BLaER1 treated with 17β-estradiol and CSF1 and Interleukin-3, amounts not matched to agents 10 nM and 100 nM (cell line): ENCODE measurements at regions not wholly inside any gene's neighbourhood (a gene's known extent, or its start where the extent isn't known, plus 50 kb on each side); places are given as distances from the start of the nearest gene placed in this dataset.
A peak's percentile ranks its signal among the peaks of the same experiment; 100 is the strongest.

Experiments
- H3K27ac ChIP-seq, 11 experiments: shearing (Covaris generic); formaldehyde crosslinking; 2 replicates each; pipeline ENCODE4 v1.8.1; 2022
- H3K27me3 ChIP-seq, 11 experiments: shearing (Covaris generic); formaldehyde crosslinking; 2 replicates each; pipeline ENCODE4 v1.8.1; 2022
- H3K36me3 ChIP-seq, 11 experiments: shearing (Covaris generic); formaldehyde crosslinking; 2 replicates each; pipeline ENCODE4 v1.8.1; 2022
- H3K4me1 ChIP-seq, 10 experiments: shearing (Covaris generic); formaldehyde crosslinking; 2 replicates each; pipeline ENCODE4 v1.8.1; 2022
- H3K4me2 ChIP-seq, 11 experiments: shearing (Covaris generic); formaldehyde crosslinking; 2 replicates each; pipeline ENCODE4 v1.8.1; 2022
- H3K4me3 ChIP-seq, 10 experiments: shearing (Covaris generic); formaldehyde crosslinking; 2 replicates each; pipeline ENCODE4 v1.8.1; 2022
- H3K9ac ChIP-seq, 11 experiments: shearing (Covaris generic); formaldehyde crosslinking; 2 replicates each; pipeline ENCODE4 v1.8.1; 2022
- H3K9me3 ChIP-seq, 11 experiments: shearing (Covaris generic); formaldehyde crosslinking; replicated peaks in 1 of 11; 2 replicates each; pipeline ENCODE4 v1.8.1; 2022
- H4K20me1 ChIP-seq, 11 experiments: shearing (Covaris generic); formaldehyde crosslinking; 2 replicates each; pipeline ENCODE4 v1.8.1; 2022
- Cebpa-rat ChIP-seq, 11 experiments: shearing (Covaris generic); IDR thresholded peaks; 2 replicates each; pipeline ENCODE4 v1.8.1; 2022

DNA sequence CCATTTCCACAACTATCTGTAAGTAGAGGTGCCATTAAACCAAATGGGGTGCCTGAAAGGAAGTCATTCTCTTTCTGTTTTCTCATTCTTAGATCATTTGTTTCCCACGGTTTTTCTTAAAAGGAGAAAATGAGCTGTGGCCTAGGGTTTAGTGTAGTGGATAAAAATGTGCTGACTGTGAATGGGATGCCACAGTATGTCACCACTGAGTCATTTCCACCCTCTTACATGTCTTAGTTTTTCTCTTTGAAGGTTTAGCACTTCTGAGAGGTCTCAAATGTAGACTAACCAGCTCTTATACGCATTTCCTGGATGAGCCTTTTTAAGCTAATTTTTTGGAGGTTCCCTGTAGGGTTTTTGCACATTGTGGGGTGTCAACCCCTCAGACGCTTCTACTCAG is 244.5 kb upstream of the SPANXN1 start:
- Histone ChIP-seq H3K4me2 (no peak overlapping the region), H3K36me3 (no peaks in the 10 kb centered on the region), H3K4me1 (no peaks in the 10 kb centered on the region), H3K27me3 (peaks cover 73 to 99% (median 92%) of the 10 kb centered on the region in 11 experiments), H4K20me1 (no peaks in the 10 kb centered on the region), H3K9ac (no peak overlapping the region), H3K27ac (no peak overlapping the region), H3K4me3 (no peak overlapping the region), H3K9me3 (no peaks in the 10 kb centered on the region; a peak in 1 of 22 replicates)
- no peak for TF ChIP-seq Cebpa-rat (IDR thresholded peaks at IDR 0.05)

DNA sequence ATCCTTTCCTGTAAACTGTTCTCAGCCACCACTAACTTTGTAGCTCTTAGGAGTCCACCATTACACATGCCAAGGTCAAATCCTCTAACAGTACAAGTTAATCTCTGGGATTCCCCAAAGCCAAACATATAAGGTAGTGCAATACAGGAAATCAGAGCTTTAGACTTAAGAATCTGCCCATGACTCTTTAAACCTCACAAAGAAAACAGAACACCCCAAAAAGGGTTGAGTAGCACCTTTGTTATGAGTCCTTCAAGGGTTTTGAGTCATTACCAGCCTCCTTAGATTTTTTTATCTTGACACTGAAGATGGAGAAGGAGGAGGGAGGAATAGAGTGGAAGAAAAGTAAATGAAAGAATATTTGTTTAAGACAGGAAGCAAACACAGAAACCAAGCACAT is 243.9 kb upstream of the SPANXN1 start:
- Histone ChIP-seq H3K4me1 (no peaks in the 10 kb centered on the region), H3K27me3 (peaks cover 79 to 99% (median 92%) of the 10 kb centered on the region in 11 experiments), H3K27ac (no peak overlapping the region), H3K9ac (no peak overlapping the region), H3K4me3 (no peak overlapping the region), H3K9me3 (no peaks in the 10 kb centered on the region; a peak in 1 of 22 replicates), H4K20me1 (no peaks in the 10 kb centered on the region), H3K4me2 (no peak overlapping the region), H3K36me3 (no peaks in the 10 kb centered on the region)
- no peak for TF ChIP-seq Cebpa-rat (IDR thresholded peaks at IDR 0.05)

DNA sequence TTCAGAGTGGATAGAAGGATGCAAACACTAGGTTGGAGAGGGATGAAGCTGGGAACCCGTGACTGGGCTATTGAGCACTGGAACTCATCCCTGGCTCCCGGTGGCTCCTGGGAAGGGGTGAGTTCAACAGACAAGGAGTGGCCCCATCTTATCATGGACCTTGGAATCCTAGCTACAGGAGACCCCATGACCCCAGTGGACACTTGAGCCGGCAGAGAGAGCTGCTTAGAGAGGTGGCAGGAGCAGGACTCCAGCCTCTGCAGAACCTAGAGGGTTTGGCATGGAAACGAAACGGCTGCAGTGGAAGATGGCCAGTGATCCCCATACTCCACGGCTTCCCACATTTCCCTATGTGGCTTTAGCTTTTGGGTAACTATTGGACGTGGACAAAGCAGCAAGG is 205.8 kb upstream of the SPANXN1 start:
- Histone ChIP-seq H3K4me3 (no peak overlapping the region), H3K27ac (no peak overlapping the region), H3K9ac (no peak overlapping the region), H3K36me3 (no peaks in the 10 kb centered on the region), H3K4me1 (no peaks in the 10 kb centered on the region), H4K20me1 (no peaks in the 10 kb centered on the region; a peak in 1 of 22 replicates), H3K27me3 (peaks cover 34 to 71% (median 61%) of the 10 kb centered on the region in 11 experiments; a peak in 21 of 22 replicates), H3K4me2 (no peak overlapping the region), H3K9me3 (peaks cover 0 to 19% (median 12%) of the 10 kb centered on the region in 11 experiments; a peak in 20 of 22 replicates)
- no peak for TF ChIP-seq Cebpa-rat (IDR thresholded peaks at IDR 0.05)

DNA sequence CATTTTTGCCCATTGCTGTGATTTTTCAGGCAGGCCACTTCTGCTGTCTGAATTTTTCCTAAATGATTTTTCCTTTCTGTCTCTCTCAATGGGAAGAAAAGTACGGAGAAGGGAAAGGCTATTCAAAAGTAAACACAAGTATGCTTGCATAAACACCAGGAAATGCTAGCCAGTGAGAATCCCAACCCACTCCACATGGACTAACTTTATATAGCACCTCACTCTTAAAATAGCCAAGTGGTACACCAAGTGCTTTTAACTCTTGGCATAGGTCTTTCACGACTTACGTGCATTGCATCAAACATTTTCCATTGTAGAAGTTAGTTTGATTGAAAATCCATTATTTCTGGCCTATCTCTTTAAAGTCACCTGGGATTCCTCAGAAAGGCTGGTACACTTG is 178.9 kb upstream of the SPANXN1 start:
- Histone ChIP-seq H3K4me1 (peaks cover 0 to 14% (median 0%) of the 10 kb centered on the region in 10 experiments; a peak in 6 of 20 replicates), H3K9ac (no peak overlapping the region), H3K27ac (no peak overlapping the region), H3K9me3 (no peaks in the 10 kb centered on the region), H3K27me3 (peaks cover 37 to 92% (median 76%) of the 10 kb centered on the region in 11 experiments), H4K20me1 (no peaks in the 10 kb centered on the region; a peak in 1 of 22 replicates), H3K4me2 (peak overlapping the region in 3 of 11 experiments; percentile 28 to 44 (median 43); a peak in 4 of 22 replicates), H3K36me3 (no peaks in the 10 kb centered on the region), H3K4me3 (no peak overlapping the region)
- no peak for TF ChIP-seq Cebpa-rat (IDR thresholded peaks at IDR 0.05)

DNA sequence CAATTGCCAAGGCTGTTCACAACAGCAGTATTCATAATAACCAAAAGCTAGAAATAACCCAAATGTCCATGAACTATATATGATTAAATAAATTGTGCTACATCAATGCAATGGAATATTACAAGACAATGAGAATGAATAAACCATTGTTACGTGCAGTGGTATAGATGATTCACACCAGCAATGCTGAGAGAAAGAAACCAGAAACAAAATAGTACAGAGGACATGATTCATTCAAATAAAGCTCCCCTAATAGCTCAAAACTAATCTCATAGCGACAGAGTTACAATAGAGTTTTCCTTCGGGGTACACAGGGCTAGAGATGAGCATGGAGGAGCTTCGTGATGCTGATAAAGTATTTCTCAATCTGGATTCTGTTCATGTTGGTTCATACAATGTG is 148.1 kb upstream of the SPANXN1 start:
- H3K27me3 ChIP-seq, result peaks cover 51 to 97% (median 89%) of the 10 kb centered on the region in 11 experiments
- no peaks in the 10 kb centered on the region for H3K9me3 ChIP-seq
- no peak overlapping the region for H3K27ac ChIP-seq
- no peak for TF ChIP-seq Cebpa-rat (IDR thresholded peaks at IDR 0.05)
- H3K36me3 ChIP-seq, result no peaks in the 10 kb centered on the region
- H3K4me2 ChIP-seq, result no peak overlapping the region
- no peaks in the 10 kb centered on the region for H3K4me1 ChIP-seq
- no peak overlapping the region for H3K9ac ChIP-seq
- H3K4me3 ChIP-seq, result no peak overlapping the region
- H4K20me1 ChIP-seq, result peaks cover 0 to 5% (median 0%) of the 10 kb centered on the region in 11 experiments; a peak in 1 of 22 replicates
